ENCODE measurements at regions not wholly inside any gene's neighbourhood (a gene's known extent, or its start where the extent isn't known, plus 50 kb on each side); places are given as distances from the start of the nearest gene placed in this dataset.

GRCh38 chrX:30161043-30161442, 54.3 kb upstream of the MAGEB2 start:
- no peak for DNase-seq (ENCODE audit: low spot score)
